Common myeloid progenitor, CD34-positive (primary cell): ENCODE measurements at regions not wholly inside any gene's neighbourhood (a gene's known extent, or its start where the extent isn't known, plus 50 kb on each side); places are given as distances from the start of the nearest gene placed in this dataset.

Source experiments
- CTCF ChIA-PET: fragments of 350-600 bp; sonication (Branson Sonifier 250); formaldehyde crosslinking; loops from one replicate; lab custom pipeline; 2021; ENCODE audit warnings: antibody characterized with exemption; lab: Charles Lee
- POLR2A ChIA-PET: fragments of 350-600 bp; sonication (Branson Sonifier 250); formaldehyde crosslinking; loops from one replicate; lab custom pipeline; 2021; ENCODE audit warnings: antibody characterized with exemption; lab: Charles Lee
- DNase-seq, 3 donors: peaks; one replicate each; pipeline versions ENCODE4 v3.0.0 to v3.0.0-alpha.2; 2013
- H3K27ac ChIP-seq, 2 experiments: 1 replicate in 1 of 2; 2 replicates in 1 of 2; pipeline ENCODE4 v1.7.0; 2013; ENCODE audit warnings: inconsistent platforms in 2 of 2, low read length in 2 of 2, mild to moderate bottlenecking in 2 of 2, low read depth in 1 of 2, moderate library complexity in 1 of 2; ENCODE audit not compliant: severe bottlenecking in 2 of 2, insufficient read depth in 1 of 2, poor library complexity in 1 of 2
- H3K27me3 ChIP-seq, 5 experiments: replicated peaks in 2 of 5; 1 replicate in 3 of 5; 2 replicates in 2 of 5; pipeline versions ENCODE4 v1.6.1 to v1.7.0; 2013; ENCODE audit warnings: low read length in 4 of 5, mild to moderate bottlenecking in 2 of 5, moderate library complexity in 2 of 5, inconsistent platforms in 1 of 5; ENCODE audit not compliant: insufficient read depth in 5 of 5, control insufficient read depth in 4 of 5
- H3K36me3 ChIP-seq, 4 experiments: 1 replicate in 2 of 4; 2 replicates in 2 of 4; pipeline versions ENCODE4 v1.6.1 to v1.7.0; 2013; ENCODE audit warnings: low read length in 3 of 4, control low read depth in 1 of 4, mild to moderate bottlenecking in 1 of 4; ENCODE audit not compliant: control insufficient read depth in 4 of 4, insufficient read depth in 4 of 4
- H3K4me1 ChIP-seq, 4 experiments: 1 replicate in 3 of 4; 2 replicates in 1 of 4; pipeline versions ENCODE4 v1.6.1 to v1.7.1; 2013; ENCODE audit warnings: low read length in 3 of 4, mild to moderate bottlenecking in 3 of 4, control low read depth in 1 of 4, inconsistent platforms in 1 of 4, moderate library complexity in 1 of 4; ENCODE audit not compliant: control insufficient read depth in 4 of 4, insufficient read depth in 4 of 4; ENCODE audit errors: control extremely low read depth in 1 of 4
- H3K4me3 ChIP-seq, 7 experiments: 1 replicate in 4 of 7; 2 replicates in 3 of 7; pipeline versions ENCODE4 v1.5.1 to v1.7.0; 2013; ENCODE audit warnings: mild to moderate bottlenecking in 7 of 7, low read length in 6 of 7, moderate library complexity in 6 of 7, inconsistent platforms in 2 of 7, low read depth in 2 of 7, control low read depth in 1 of 7; ENCODE audit not compliant: insufficient read depth in 4 of 7, control insufficient read depth in 1 of 7; ENCODE audit errors: extremely low read depth in 1 of 7
- H3K9me3 ChIP-seq, 5 experiments: 1 replicate in 4 of 5; 2 replicates in 1 of 5; pipeline versions ENCODE4 v1.6.1 to v1.7.1; 2013; ENCODE audit warnings: low read length in 4 of 5, mild to moderate bottlenecking in 2 of 5, inconsistent platforms in 1 of 5, low read depth in 1 of 5, moderate library complexity in 1 of 5; ENCODE audit not compliant: control insufficient read depth in 4 of 5, insufficient read depth in 2 of 5; ENCODE audit errors: control extremely low read depth in 1 of 5
- WGBS: methylation state at CpG from one replicate; pipeline ENCODE4 v1.1.5; 2013; ENCODE audit not compliant: insufficient coverage; 5-methylcytosine and 5-hydroxymethylcytosine counted together

- H3K36me3 ChIP-seq: no peaks in the 10 kb centered on the region
- WGBS: 0% methylated on average over 1 of the region's 1 CpG
- no peak overlapping the region for H3K27ac ChIP-seq
- peaks cover 0 to 4% (median 0%) of the 10 kb centered on the region in 5 experiments for H3K27me3 ChIP-seq
- H3K9me3 ChIP-seq: peaks cover 0 to 8% (median 0%) of the 10 kb centered on the region in 5 experiments
- no peak overlapping the region for H3K4me3 ChIP-seq
- ChIA-PET CTCF (no interaction called here), POLR2A (no interaction called here)
- H3K4me1 ChIP-seq: peaks cover 0 to 17% (median 0%) of the 10 kb centered on the region in 4 experiments
- DNase-seq: peak; percentile 25 to 86 (median 48)
Measured at GRCh38 chr17:34874478-34874877, 86.8 kb downstream of the CCT6B start.

GRCh38 chr17:34872640-34873039, 88.6 kb downstream of the CCT6B start:
- CTCF ChIA-PET: no interaction called here
- no CpG with 5 or more reads among the region's 2 CpGs for WGBS
- no peak overlapping the region for H3K4me3 ChIP-seq
- peaks cover 0 to 17% (median 0%) of the 10 kb centered on the region in 4 experiments for H3K4me1 ChIP-seq
- peaks cover 0 to 11% (median 0%) of the 10 kb centered on the region in 5 experiments for H3K9me3 ChIP-seq
- no peaks in the 10 kb centered on the region for H3K36me3 ChIP-seq
- peaks cover 0 to 3% (median 0%) of the 10 kb centered on the region in 5 experiments for H3K27me3 ChIP-seq
- POLR2A ChIA-PET: no interaction called here
- DNase-seq: no peak
- no peak overlapping the region for H3K27ac ChIP-seq

GRCh38 chr17:34869641-34870040, 91.6 kb downstream of the CCT6B start:
- ChIA-PET POLR2A (interaction anchor here (0.6 kb wide), 1 partner anchor 1351 kb away, joined by 3 read pairs; no protein-coding TSS in a partner anchor), CTCF (interaction anchor here (1.1 kb wide), 1 partner anchor 9 kb away, joined by 3 read pairs; no protein-coding TSS in a partner anchor)
- H3K4me3 ChIP-seq: no peak overlapping the region
- H3K27ac ChIP-seq: no peak overlapping the region
- no peak for DNase-seq
- peaks cover 0 to 3% (median 0%) of the 10 kb centered on the region in 5 experiments for H3K27me3 ChIP-seq
- H3K36me3 ChIP-seq: no peaks in the 10 kb centered on the region
- peaks cover 0 to 11% (median 0%) of the 10 kb centered on the region in 5 experiments for H3K9me3 ChIP-seq
- H3K4me1 ChIP-seq: peaks cover 0 to 8% (median 0%) of the 10 kb centered on the region in 4 experiments

GRCh38 chr17:34865716-34866115, 95.5 kb downstream of the CCT6B start:
- Histone ChIP-seq H3K36me3 (no peaks in the 10 kb centered on the region), H3K4me3 (no peak overlapping the region), H3K27me3 (peaks cover 0 to 5% (median 0%) of the 10 kb centered on the region in 5 experiments), H3K27ac (no peak overlapping the region), H3K9me3 (peaks cover 0 to 3% (median 0%) of the 10 kb centered on the region in 5 experiments), H3K4me1 (no peaks in the 10 kb centered on the region)
- 100% methylated on average over 5 of the region's 6 CpGs for WGBS
- CTCF ChIA-PET: no interaction called here
- POLR2A ChIA-PET: no interaction called here
- no peak for DNase-seq

GRCh38 chr17:34862384-34862783, 98.9 kb downstream of the CCT6B start:
- peaks cover 0 to 7% (median 1%) of the 10 kb centered on the region in 4 experiments for H3K4me1 ChIP-seq
- H3K27me3 ChIP-seq: peaks cover 0 to 5% (median 0%) of the 10 kb centered on the region in 5 experiments
- POLR2A ChIA-PET: no interaction called here
- H3K4me3 ChIP-seq: no peak overlapping the region
- H3K9me3 ChIP-seq: no peaks in the 10 kb centered on the region
- no peaks in the 10 kb centered on the region for H3K36me3 ChIP-seq
- no peak overlapping the region for H3K27ac ChIP-seq
- no peak for DNase-seq
- CTCF ChIA-PET: no interaction called here
- 94% methylated on average over 5 of the region's 5 CpGs for WGBS

- H3K36me3 ChIP-seq: no peaks in the 10 kb centered on the region
- H3K4me3 ChIP-seq: no peak overlapping the region
- WGBS: 100% methylated on average over 4 of the region's 4 CpGs
- CTCF ChIA-PET: no interaction called here
- POLR2A ChIA-PET: no interaction called here
- H3K27ac ChIP-seq: no peak overlapping the region
- H3K9me3 ChIP-seq: no peaks in the 10 kb centered on the region
- no peak for DNase-seq
- peaks cover 0 to 7% (median 1%) of the 10 kb centered on the region in 4 experiments for H3K4me1 ChIP-seq
- H3K27me3 ChIP-seq: peaks cover 0 to 4% (median 0%) of the 10 kb centered on the region in 5 experiments
Measured at GRCh38 chr17:34861864-34862263, 99.4 kb downstream of the CCT6B start.

GRCh38 chr17:34859652-34860051, 101.6 kb downstream of the CCT6B start:
- H3K4me1 ChIP-seq: peaks cover 0 to 7% (median 1%) of the 10 kb centered on the region in 4 experiments
- POLR2A ChIA-PET: interaction anchor here (0.6 kb wide), 1 partner anchor 205 kb away, joined by 9 read pairs; no protein-coding TSS in a partner anchor
- 69% methylated on average over 5 of the region's 5 CpGs for WGBS

More at GRCh38 chr17:34859652-34860051, 101.6 kb downstream of the CCT6B start:
- Histone ChIP-seq H3K4me3 (no peak overlapping the region), H3K9me3 (no peaks in the 10 kb centered on the region), H3K27ac (no peak overlapping the region), H3K27me3 (peaks cover 0 to 2% (median 0%) of the 10 kb centered on the region in 5 experiments), H3K36me3 (no peaks in the 10 kb centered on the region)
- CTCF ChIA-PET: interaction anchor here (0.7 kb wide), 1 partner anchor 16 kb away, joined by 3 read pairs; no protein-coding TSS in a partner anchor
- no peak for DNase-seq
